ENCODE measurements at regions not wholly inside any gene's neighbourhood (a gene's known extent, or its start where the extent isn't known, plus 50 kb on each side); places are given as distances from the start of the nearest gene placed in this dataset.
"Not testable (repeated sequence)": the region's sequence is repeated elsewhere in the genome, so short reads cannot be mapped to it uniquely, and the experiment has no call there.

- ATAC-seq (ENCODE audit: low FRiP score) (no peak), DNase-seq (ENCODE audit: low spot score) (no peak)
- no peak for TF ChIP-seq CTCF (IDR thresholded peaks at IDR 0.05)
These were observed 735.0 kb upstream of the ZWINT start for GRCh38 chr10:57096044-57096443.

- ATAC-seq (ENCODE audit: low FRiP score) (no peak), DNase-seq (ENCODE audit: low spot score) (no peak)
- no peak for TF ChIP-seq CTCF (IDR thresholded peaks at IDR 0.05)
These were observed 733.9 kb upstream of the ZWINT start for GRCh38 chr10:57094965-57095364.

- no peak for ATAC-seq (ENCODE audit: low FRiP score)
- TF ChIP-seq CTCF (IDR thresholded peaks at IDR 0.05) = no peak
- DNase-seq (ENCODE audit: low spot score) = no peak
These were observed 733.0 kb upstream of the ZWINT start for GRCh38 chr10:57094083-57094482.

GRCh38 chr10:57053530-57053929 is 692.5 kb upstream of the ZWINT start:
- DNase-seq (ENCODE audit: low spot score) (no peak), ATAC-seq (ENCODE audit: low FRiP score) (no peak)
- no peak for TF ChIP-seq CTCF (IDR thresholded peaks at IDR 0.05)

- DNase-seq (ENCODE audit: low spot score) (no peak), ATAC-seq (ENCODE audit: low FRiP score) (no peak)
- no peak for TF ChIP-seq CTCF (IDR thresholded peaks at IDR 0.05)
These were observed 688.0 kb upstream of the ZWINT start for GRCh38 chr10:57049096-57049495.

- no peak for DNase-seq (ENCODE audit: low spot score)
- ATAC-seq (ENCODE audit: low FRiP score) = no peak
- no peak for TF ChIP-seq CTCF (IDR thresholded peaks at IDR 0.05)
These were observed 677.5 kb upstream of the ZWINT start for GRCh38 chr10:57038531-57038930.

GRCh38 chr10:57035310-57035709 is 674.3 kb upstream of the ZWINT start:
- TF ChIP-seq CTCF (IDR thresholded peaks at IDR 0.05) = no peak
- no peak for ATAC-seq (ENCODE audit: low FRiP score)
- no peak for DNase-seq (ENCODE audit: low spot score)

GRCh38 chr10:57032301-57032700 is 671.2 kb upstream of the ZWINT start:
- DNase-seq (ENCODE audit: low spot score); ATAC-seq (ENCODE audit: low FRiP score): not testable (repeated sequence)
